ENCODE measurements at regions not wholly inside any gene's neighbourhood (a gene's known extent, or its start where the extent isn't known, plus 50 kb on each side); places are given as distances from the start of the nearest gene placed in this dataset.

DNA sequence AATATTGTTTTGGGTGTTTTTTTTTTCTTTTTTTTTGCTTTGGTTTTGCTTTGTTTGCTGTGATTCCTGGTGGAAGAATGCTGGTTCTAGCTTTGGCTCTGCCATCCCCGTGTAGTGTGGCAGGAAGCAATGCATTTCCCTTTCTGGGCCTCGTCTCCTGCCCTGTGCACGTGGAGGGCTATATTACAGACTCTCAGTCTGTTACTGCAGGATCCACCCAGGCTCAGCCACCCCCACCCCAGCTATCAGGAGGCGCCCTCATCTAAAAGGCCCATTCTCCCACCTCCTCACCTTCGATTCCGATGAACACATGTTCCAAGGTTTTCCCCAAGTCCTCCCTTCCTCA is 152.3 kb downstream of the TFCP2L1 start:
- Histone ChIP-seq H3F3A (ENCODE audit: insufficient read depth, low read length, poor library complexity, severe bottlenecking) (no peaks in the 10 kb centered on the region), H3K79me2 (replicated peaks; ENCODE audit: insufficient read depth, low read length) (no peaks in the 10 kb centered on the region), H3K4me2 (ENCODE audit: low read length) (no peak overlapping the region), H3K27ac (ENCODE audit: low read length) (no peak overlapping the region), H3K36me3 (ENCODE audit: insufficient read depth, low read length) (no peaks in the 10 kb centered on the region), H2AFZ (ENCODE audit: low read depth, low read length) (no peak overlapping the region), H3K9me2 (ENCODE audit: insufficient read depth, low read length) (no peaks in the 10 kb centered on the region), H4K20me1 (ENCODE audit: insufficient read depth) (no peaks in the 10 kb centered on the region), H3K9ac (ENCODE audit: low read length) (no peak overlapping the region), H3K4me3 (ENCODE audit: low read length) (no peak overlapping the region), H3K9me3 (ENCODE audit: low read length) (no peaks in the 10 kb centered on the region), H3K27me3 (ENCODE audit: insufficient read depth, low read depth, low read length) (no peaks in the 10 kb centered on the region)
- TF ChIP-seq, protein P1, sequence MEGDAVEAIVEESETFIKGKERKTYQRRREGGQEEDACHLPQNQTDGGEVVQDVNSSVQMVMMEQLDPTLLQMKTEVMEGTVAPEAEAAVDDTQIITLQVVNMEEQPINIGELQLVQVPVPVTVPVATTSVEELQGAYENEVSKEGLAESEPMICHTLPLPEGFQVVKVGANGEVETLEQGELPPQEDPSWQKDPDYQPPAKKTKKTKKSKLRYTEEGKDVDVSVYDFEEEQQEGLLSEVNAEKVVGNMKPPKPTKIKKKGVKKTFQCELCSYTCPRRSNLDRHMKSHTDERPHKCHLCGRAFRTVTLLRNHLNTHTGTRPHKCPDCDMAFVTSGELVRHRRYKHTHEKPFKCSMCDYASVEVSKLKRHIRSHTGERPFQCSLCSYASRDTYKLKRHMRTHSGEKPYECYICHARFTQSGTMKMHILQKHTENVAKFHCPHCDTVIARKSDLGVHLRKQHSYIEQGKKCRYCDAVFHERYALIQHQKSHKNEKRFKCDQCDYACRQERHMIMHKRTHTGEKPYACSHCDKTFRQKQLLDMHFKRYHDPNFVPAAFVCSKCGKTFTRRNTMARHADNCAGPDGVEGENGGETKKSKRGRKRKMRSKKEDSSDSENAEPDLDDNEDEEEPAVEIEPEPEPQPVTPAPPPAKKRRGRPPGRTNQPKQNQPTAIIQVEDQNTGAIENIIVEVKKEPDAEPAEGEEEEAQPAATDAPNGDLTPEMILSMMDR (IDR thresholded peaks at IDR 0.05; ENCODE audit: poor library complexity, severe bottlenecking), result no peak
- TF ChIP-seq EZH2 (IDR thresholded peaks at IDR 0.05; ENCODE audit: borderline replicate concordance, insufficient read depth, low read length, poor library complexity, severe bottlenecking) (no peak), POLR2AphosphoS5 (IDR thresholded peaks at IDR 0.05) (no peak), TAF1 (IDR thresholded peaks at IDR 0.05; ENCODE audit: low read depth) (no peak), RAD21 (conservative IDR thresholded peaks at IDR 0.05) (no peak), MXI1 (conservative IDR thresholded peaks at IDR 0.05; ENCODE audit: poor library complexity, severe bottlenecking) (no peak), EP300 (conservative IDR thresholded peaks at IDR 0.05; ENCODE audit: poor library complexity, severe bottlenecking) (no peak), SMC3 (conservative IDR thresholded peaks at IDR 0.05; ENCODE audit: poor library complexity) (no peak)
- TF ChIP-seq, protein P2, sequence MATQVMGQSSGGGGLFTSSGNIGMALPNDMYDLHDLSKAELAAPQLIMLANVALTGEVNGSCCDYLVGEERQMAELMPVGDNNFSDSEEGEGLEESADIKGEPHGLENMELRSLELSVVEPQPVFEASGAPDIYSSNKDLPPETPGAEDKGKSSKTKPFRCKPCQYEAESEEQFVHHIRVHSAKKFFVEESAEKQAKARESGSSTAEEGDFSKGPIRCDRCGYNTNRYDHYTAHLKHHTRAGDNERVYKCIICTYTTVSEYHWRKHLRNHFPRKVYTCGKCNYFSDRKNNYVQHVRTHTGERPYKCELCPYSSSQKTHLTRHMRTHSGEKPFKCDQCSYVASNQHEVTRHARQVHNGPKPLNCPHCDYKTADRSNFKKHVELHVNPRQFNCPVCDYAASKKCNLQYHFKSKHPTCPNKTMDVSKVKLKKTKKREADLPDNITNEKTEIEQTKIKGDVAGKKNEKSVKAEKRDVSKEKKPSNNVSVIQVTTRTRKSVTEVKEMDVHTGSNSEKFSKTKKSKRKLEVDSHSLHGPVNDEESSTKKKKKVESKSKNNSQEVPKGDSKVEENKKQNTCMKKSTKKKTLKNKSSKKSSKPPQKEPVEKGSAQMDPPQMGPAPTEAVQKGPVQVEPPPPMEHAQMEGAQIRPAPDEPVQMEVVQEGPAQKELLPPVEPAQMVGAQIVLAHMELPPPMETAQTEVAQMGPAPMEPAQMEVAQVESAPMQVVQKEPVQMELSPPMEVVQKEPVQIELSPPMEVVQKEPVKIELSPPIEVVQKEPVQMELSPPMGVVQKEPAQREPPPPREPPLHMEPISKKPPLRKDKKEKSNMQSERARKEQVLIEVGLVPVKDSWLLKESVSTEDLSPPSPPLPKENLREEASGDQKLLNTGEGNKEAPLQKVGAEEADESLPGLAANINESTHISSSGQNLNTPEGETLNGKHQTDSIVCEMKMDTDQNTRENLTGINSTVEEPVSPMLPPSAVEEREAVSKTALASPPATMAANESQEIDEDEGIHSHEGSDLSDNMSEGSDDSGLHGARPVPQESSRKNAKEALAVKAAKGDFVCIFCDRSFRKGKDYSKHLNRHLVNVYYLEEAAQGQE (IDR thresholded peaks at IDR 0.05; ENCODE audit: borderline replicate concordance), result no peak

DNA sequence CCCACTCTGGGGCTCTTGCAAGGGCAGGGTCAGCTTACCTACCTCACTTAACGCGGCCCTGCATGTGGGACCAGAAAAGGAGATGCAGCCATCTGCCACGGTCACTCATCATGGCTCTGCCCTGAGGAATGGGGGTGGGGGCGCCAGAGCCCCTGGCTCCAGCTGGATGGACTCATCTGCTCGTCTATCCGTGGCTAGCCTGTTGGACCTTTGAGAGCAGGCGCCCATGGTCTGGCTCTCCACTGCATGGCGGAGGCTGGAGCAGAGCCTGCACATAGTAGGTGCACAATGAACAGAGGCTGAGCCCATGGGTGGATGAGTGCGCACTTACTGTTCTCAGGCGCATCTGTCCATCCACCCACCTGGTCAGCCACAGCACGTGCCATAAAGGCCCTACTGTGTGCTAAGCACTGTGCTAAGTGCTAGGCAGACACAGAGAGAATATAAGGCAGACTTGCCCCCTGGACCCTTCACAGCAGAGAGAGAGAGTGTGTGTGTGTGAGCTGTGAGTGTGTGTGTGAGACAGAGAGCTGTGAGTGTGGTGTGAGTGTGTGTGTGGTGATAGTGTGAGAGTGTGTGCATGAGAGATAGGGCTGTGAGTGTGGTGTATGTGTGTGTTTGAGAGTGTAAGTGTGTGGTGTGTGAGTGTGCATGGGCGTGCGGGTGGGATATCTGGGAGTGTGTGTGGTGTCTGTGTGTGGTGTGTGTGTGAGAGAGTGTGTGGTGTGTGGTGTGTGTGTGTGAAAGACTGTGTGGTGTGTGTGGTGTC is 151.3 kb downstream of the TFCP2L1 start:
- Histone ChIP-seq H3F3A (ENCODE audit: insufficient read depth, low read length, poor library complexity, severe bottlenecking) (no peaks in the 10 kb centered on the region), H3K27ac (ENCODE audit: low read length) (no peak overlapping the region), H3K9ac (ENCODE audit: low read length) (no peak overlapping the region), H3K9me3 (ENCODE audit: low read length) (no peaks in the 10 kb centered on the region), H3K79me2 (replicated peaks; ENCODE audit: insufficient read depth, low read length) (no peaks in the 10 kb centered on the region), H3K36me3 (ENCODE audit: insufficient read depth, low read length) (no peaks in the 10 kb centered on the region), H3K9me2 (ENCODE audit: insufficient read depth, low read length) (no peaks in the 10 kb centered on the region), H4K20me1 (ENCODE audit: insufficient read depth) (no peaks in the 10 kb centered on the region), H3K27me3 (ENCODE audit: insufficient read depth, low read depth, low read length) (no peaks in the 10 kb centered on the region), H3K4me3 (ENCODE audit: low read length) (no peak overlapping the region), H3K4me2 (ENCODE audit: low read length) (no peak overlapping the region), H2AFZ (ENCODE audit: low read depth, low read length) (no peak overlapping the region)
- TF ChIP-seq EZH2 (IDR thresholded peaks at IDR 0.05; ENCODE audit: borderline replicate concordance, insufficient read depth, low read length, poor library complexity, severe bottlenecking), result no peak
- TF ChIP-seq, protein P1 (IDR thresholded peaks at IDR 0.05; ENCODE audit: poor library complexity, severe bottlenecking), result no peak
- TF ChIP-seq, protein P2 (IDR thresholded peaks at IDR 0.05; ENCODE audit: borderline replicate concordance), result no peak

Data from neural cell (in vitro differentiated cells).